ENCODE measurements at regions not wholly inside any gene's neighbourhood (a gene's known extent, or its start where the extent isn't known, plus 50 kb on each side); places are given as distances from the start of the nearest gene placed in this dataset.

DNA sequence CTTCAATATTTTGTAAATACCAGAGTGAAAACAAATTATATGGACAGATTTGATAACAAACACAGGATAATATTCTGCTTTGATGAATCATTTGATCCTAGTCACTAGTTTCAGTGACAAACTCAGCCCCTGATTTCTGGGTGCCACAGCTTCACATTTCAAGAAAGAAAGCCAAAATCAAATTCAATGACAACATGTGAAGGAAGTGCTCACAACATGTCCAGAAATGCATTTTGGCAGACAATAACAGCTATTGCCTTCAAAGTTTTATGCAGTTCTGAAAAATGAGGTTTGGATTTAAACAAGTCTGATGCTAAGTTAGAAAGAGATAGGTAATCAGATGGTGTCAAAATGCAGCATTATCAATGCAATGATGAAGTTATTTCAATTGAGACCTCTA is 106.9 kb upstream of the PIEZO2 start:
- POLR2A ChIA-PET = no interaction called here
- FAIRE-seq (no peak), ATAC-seq (no peak), DNase-seq (ENCODE audit: low spot score) (no peak)
- Histone ChIP-seq H3K4me3 (replicated peaks in 1 of 3; ENCODE audit: insufficient read depth in 1 of 3, low read depth in 2 of 3, low read length in 3 of 3) (no peak overlapping the region), H3K9me3 (ENCODE audit: low read length) (no peaks in the 10 kb centered on the region), H3K4me2 (ENCODE audit: low read depth, low read length) (no peak overlapping the region), H3K27me3 (ENCODE audit: control insufficient read depth in 1 of 2, insufficient read depth in 2 of 2, low read length in 2 of 2) (no peaks in the 10 kb centered on the region), H3K27ac (ENCODE audit: extremely low read length, insufficient read depth, low read length) (no peak overlapping the region), H4K20me1 (ENCODE audit: insufficient read depth, low read length) (no peaks in the 10 kb centered on the region), H3K36me3 (replicated peaks in 1 of 2; ENCODE audit: control insufficient read depth in 1 of 2, insufficient read depth in 2 of 2, low read length in 2 of 2) (no peaks in the 10 kb centered on the region), H3K4me1 (ENCODE audit: insufficient read depth, low read length) (no peaks in the 10 kb centered on the region), H3K79me2 (ENCODE audit: insufficient read depth, low read length) (no peaks in the 10 kb centered on the region), H3K9ac (ENCODE audit: insufficient read depth, low read depth, low read length) (no peak overlapping the region), H2AFZ (ENCODE audit: low read length) (no peak overlapping the region)
- no TSS peak for BruUV-seq (replicated peaks)
- intact Hi-C loops (cut with micrococcal nuclease; ENCODE audit: unreplicated experiment) = no loop called here
- in situ Hi-C loops (cut with HindIII; ENCODE audit: extremely low pct_ligation_motif_present, low pct_unique_long_range_greater_than_20kb) = no loop called here
- no peak for TF ChIP-seq PAWR (CRISPR knock-in tag; IDR thresholded peaks at IDR 0.05; ENCODE audit: borderline replicate concordance)
- no peak for TF ChIP-seq SMAD1 (CRISPR knock-in tag; IDR thresholded peaks at IDR 0.05; ENCODE audit: borderline replicate concordance, low read depth)
- TF ChIP-seq ZNF556 (CRISPR knock-in tag; IDR thresholded peaks at IDR 0.05; ENCODE audit: borderline replicate concordance) = no peak
- TF ChIP-seq GABPB1 (CRISPR knock-in tag; IDR thresholded peaks at IDR 0.05) = no peak
- TF ChIP-seq ZFP82 (CRISPR knock-in tag; IDR thresholded peaks at IDR 0.05; ENCODE audit: borderline replicate concordance) = no peak
- no peak for TF ChIP-seq ZNF263 (CRISPR knock-in tag; IDR thresholded peaks at IDR 0.05)
- TF ChIP-seq ZBTB34 (CRISPR knock-in tag; IDR thresholded peaks at IDR 0.05) = no peak
- no peak for TF ChIP-seq CERS6 (CRISPR knock-in tag; IDR thresholded peaks at IDR 0.05)
- TF ChIP-seq ZNF224 (CRISPR knock-in tag; IDR thresholded peaks at IDR 0.05) = no peak
- no peak for TF ChIP-seq HOMEZ (CRISPR knock-in tag; IDR thresholded peaks at IDR 0.05; ENCODE audit: low read depth)
- no peak for TF ChIP-seq BORCS8-MEF2B (CRISPR knock-in tag; IDR thresholded peaks at IDR 0.05)
- no peak for TF ChIP-seq POLR2AphosphoS2 (IDR thresholded peaks at IDR 0.05; ENCODE audit: low read depth, low read length)
- no peak for TF ChIP-seq HNRNPH1 (optimal IDR thresholded peaks at IDR 0.05; ENCODE audit: low read depth, low read length)
- TF ChIP-seq, protein P1, sequence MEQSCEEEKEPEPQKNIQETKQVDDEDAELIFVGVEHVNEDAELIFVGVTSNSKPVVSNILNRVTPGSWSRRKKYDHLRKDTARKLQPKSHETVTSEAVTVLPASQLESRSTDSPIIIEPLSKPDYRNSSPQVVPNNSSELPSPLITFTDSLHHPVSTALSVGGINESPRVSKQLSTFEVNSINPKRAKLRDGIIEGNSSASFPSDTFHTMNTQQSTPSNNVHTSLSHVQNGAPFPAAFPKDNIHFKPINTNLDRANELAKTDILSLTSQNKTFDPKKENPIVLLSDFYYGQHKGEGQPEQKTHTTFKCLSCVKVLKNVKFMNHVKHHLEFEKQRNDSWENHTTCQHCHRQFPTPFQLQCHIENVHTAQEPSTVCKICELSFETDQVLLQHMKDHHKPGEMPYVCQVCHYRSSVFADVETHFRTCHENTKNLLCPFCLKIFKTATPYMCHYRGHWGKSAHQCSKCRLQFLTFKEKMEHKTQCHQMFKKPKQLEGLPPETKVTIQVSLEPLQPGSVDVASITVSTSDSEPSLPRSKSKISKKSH (CRISPR knock-in tag; IDR thresholded peaks at IDR 0.05; ENCODE audit: borderline replicate concordance) = no peak
- no peak for TF ChIP-seq PHB2 (IDR thresholded peaks at IDR 0.05; ENCODE audit: partially characterized antibody)
- TF ChIP-seq, protein P2, sequence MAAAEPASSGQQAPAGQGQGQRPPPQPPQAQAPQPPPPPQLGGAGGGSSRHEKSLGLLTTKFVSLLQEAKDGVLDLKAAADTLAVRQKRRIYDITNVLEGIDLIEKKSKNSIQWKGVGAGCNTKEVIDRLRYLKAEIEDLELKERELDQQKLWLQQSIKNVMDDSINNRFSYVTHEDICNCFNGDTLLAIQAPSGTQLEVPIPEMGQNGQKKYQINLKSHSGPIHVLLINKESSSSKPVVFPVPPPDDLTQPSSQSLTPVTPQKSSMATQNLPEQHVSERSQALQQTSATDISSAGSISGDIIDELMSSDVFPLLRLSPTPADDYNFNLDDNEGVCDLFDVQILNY (CRISPR knock-in tag; conservative IDR thresholded peaks at IDR 0.05) = no peak
- no peak for TF ChIP-seq ZNF652 (CRISPR knock-in tag; IDR thresholded peaks at IDR 0.05; ENCODE audit: borderline replicate concordance, low read depth)
- CTCF ChIA-PET (ENCODE audit: low intra/inter-chr PET ratio, low total read pairs) = no interaction called here
